Body of pancreas (tissue), 4 donors: ENCODE measurements at regions not wholly inside any gene's neighbourhood (a gene's known extent, or its start where the extent isn't known, plus 50 kb on each side); places are given as distances from the start of the nearest gene placed in this dataset.

Source experiments
- ATAC-seq: fragments of 150-250 bp; one replicate; pipeline ENCODE4 v1.9.1; 2016
- DNase-seq, 4 donors: peaks; one replicate each; pipeline ENCODE4 v3.0.0-alpha.2; 2019
- H3K27ac ChIP-seq, 4 donors: fragments of 200-600 bp; sonication (generic); 1 replicate in 3 of 4; 2 replicates in 1 of 4; pipeline versions ENCODE4 v1.5.1 to v1.6.1; 2016 to 2019; ENCODE audit warnings: mild to moderate bottlenecking in 1 of 4, mixed read lengths in 1 of 4, moderate library complexity in 1 of 4
- H3K27me3 ChIP-seq, 2 donors: fragments of 200-600 bp; sonication (generic); one replicate each; pipeline ENCODE4 v1.6.0; 2016; ENCODE audit warnings: mild to moderate bottlenecking in 1 of 2
- H3K36me3 ChIP-seq, 2 donors: fragments of 200-600 bp; sonication (generic); replicated peaks in 1 of 2; 2 replicates each; pipeline ENCODE4 v1.5.1; 2016; ENCODE audit warnings: low read depth in 2 of 2; ENCODE audit not compliant: insufficient read depth in 1 of 2
- H3K4me1 ChIP-seq: fragments of 200-600 bp; sonication (generic); one replicate; pipeline ENCODE4 v1.6.0; 2016
- H3K4me3 ChIP-seq, 2 donors: fragments of 200-600 bp; sonication (generic); 1 replicate in 1 of 2; 2 replicates in 1 of 2; pipeline ENCODE4 v1.5.1; 2016 to 2019
- H3K9me3 ChIP-seq, 3 donors: fragments of 200-600 bp; sonication (generic); 1 replicate in 2 of 3; 2 replicates in 1 of 3; pipeline ENCODE4 v1.5.1; 2016
- POLR2A ChIP-seq, 3 donors: fragments of 450-650 bp; IDR thresholded peaks; one replicate each; pipeline ENCODE4 v1.6.1; 2016; ENCODE audit warnings: antibody characterized with exemption in 3 of 3, mild to moderate bottlenecking in 2 of 3
- WGBS, 2 donors: methylation state at CpG; one replicate each; pipeline ENCODE4 v1.1.5; 2017; 5-methylcytosine and 5-hydroxymethylcytosine counted together
- intact Hi-C: fragments of 100-400 bp; cut with DNase I; formaldehyde crosslinking; loops from one replicate; pipeline ENCODE4 v1.15.1; 2023
- TF ChIP-seq, protein P1 (sequence below), 7 experiments: fragments of 450-650 bp in 4 of 7; fragments of 200-600 bp in 3 of 7; sonication (generic) in 3 of 7; IDR thresholded peaks; one replicate each; pipeline ENCODE4 v1.5.1; 2016 to 2019; ENCODE audit warnings: antibody characterized with exemption in 7 of 7

DNA sequence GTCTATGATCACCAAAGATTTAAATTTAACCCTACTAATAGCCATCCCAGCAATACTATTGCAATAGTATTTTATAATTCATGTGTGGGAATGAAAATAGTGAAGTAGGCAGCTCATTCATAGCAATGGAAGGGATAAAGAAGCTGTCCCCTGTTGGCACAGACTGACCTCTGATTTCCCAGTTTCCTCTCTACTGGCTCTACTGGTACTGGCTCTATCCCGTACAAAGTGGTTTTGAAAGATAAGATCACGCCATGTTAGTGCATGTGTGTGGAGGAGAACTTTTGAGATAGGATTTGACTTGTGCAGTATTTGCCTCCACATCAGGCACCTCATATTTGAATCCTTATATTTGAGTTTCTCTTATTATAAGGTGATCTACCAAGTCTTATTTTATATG, 227.3 kb upstream of the ADGRL2 start:
- WGBS, 2 donors, result 33 to 45% methylated on average over 2 of the region's 2 CpGs
- Histone ChIP-seq H3K4me3 (no peak overlapping the region), H3K36me3 (no peaks in the 10 kb centered on the region), H3K9me3 (no peaks in the 10 kb centered on the region), H3K27ac (no peak overlapping the region), H3K27me3 (no peaks in the 10 kb centered on the region), H3K4me1 (no peaks in the 10 kb centered on the region)
- ATAC-seq (no peak), DNase-seq (no peak)
- intact Hi-C loops, result no loop called here
- TF ChIP-seq POLR2A (IDR thresholded peaks at IDR 0.05), result no peak
- TF ChIP-seq, protein P1, sequence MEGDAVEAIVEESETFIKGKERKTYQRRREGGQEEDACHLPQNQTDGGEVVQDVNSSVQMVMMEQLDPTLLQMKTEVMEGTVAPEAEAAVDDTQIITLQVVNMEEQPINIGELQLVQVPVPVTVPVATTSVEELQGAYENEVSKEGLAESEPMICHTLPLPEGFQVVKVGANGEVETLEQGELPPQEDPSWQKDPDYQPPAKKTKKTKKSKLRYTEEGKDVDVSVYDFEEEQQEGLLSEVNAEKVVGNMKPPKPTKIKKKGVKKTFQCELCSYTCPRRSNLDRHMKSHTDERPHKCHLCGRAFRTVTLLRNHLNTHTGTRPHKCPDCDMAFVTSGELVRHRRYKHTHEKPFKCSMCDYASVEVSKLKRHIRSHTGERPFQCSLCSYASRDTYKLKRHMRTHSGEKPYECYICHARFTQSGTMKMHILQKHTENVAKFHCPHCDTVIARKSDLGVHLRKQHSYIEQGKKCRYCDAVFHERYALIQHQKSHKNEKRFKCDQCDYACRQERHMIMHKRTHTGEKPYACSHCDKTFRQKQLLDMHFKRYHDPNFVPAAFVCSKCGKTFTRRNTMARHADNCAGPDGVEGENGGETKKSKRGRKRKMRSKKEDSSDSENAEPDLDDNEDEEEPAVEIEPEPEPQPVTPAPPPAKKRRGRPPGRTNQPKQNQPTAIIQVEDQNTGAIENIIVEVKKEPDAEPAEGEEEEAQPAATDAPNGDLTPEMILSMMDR (IDR thresholded peaks at IDR 0.05), result no peak

DNA sequence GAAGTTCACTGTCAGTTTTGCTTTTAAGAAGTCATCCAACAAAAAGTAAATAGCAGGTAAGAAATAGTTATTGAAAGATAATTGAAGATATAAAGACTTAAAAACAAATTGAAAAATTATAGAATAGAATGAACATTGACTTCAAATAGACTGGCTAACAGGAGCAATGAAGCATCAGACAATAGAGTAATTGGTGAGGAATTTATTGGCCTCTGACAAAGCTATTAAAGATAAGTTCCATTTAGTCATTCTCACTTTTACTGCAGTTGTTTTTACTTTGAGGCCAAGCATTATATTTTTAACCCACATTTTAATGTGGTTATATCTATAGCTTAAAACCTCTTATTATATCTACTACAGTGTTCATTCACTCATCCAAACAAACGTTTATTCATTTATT, 228.8 kb upstream of the ADGRL2 start:
- WGBS, 2 donors, result 45 to 46% methylated on average over 1 of the region's 1 CpG
- no peaks in the 10 kb centered on the region for H3K27me3 ChIP-seq
- H3K27ac ChIP-seq, result no peak overlapping the region
- intact Hi-C loops, result no loop called here
- no peak for DNase-seq
- no peak for ATAC-seq
- H3K9me3 ChIP-seq, result no peaks in the 10 kb centered on the region
- no peaks in the 10 kb centered on the region for H3K4me1 ChIP-seq
- no peak for TF ChIP-seq POLR2A (IDR thresholded peaks at IDR 0.05)
- TF ChIP-seq, protein P1 (IDR thresholded peaks at IDR 0.05), result no peak
- H3K36me3 ChIP-seq, result no peaks in the 10 kb centered on the region
- H3K4me3 ChIP-seq, result no peak overlapping the region

DNA sequence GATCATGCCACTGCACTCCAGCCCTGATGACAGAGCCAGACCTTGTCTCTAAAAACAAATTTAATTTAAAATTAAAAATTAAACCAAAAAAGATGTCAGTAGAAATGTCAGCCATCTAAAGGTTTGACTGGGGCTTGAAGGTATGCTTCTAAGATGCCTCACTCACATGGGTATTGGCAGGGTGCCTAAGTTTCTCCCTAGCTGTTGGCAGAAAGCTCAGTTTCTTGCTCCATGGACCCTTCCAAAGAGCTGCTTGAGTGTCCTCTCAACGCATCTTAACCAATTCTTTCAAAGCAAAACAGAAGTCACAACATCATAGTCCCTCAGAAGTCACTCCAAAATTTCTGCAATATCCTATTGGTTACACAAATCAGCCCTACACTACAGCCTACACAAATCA, 231.0 kb upstream of the ADGRL2 start:
- no peak for ATAC-seq
- Histone ChIP-seq H3K36me3 (no peaks in the 10 kb centered on the region), H3K27me3 (no peaks in the 10 kb centered on the region), H3K27ac (no peak overlapping the region), H3K4me1 (no peaks in the 10 kb centered on the region), H3K9me3 (no peaks in the 10 kb centered on the region), H3K4me3 (no peak overlapping the region)
- 80 to 91% methylated on average over 1 of the region's 1 CpG for WGBS, 2 donors
- no peak for TF ChIP-seq POLR2A (IDR thresholded peaks at IDR 0.05)
- TF ChIP-seq, protein P1 (IDR thresholded peaks at IDR 0.05), result no peak
- DNase-seq, result no peak
- intact Hi-C loops, result no loop called here

DNA sequence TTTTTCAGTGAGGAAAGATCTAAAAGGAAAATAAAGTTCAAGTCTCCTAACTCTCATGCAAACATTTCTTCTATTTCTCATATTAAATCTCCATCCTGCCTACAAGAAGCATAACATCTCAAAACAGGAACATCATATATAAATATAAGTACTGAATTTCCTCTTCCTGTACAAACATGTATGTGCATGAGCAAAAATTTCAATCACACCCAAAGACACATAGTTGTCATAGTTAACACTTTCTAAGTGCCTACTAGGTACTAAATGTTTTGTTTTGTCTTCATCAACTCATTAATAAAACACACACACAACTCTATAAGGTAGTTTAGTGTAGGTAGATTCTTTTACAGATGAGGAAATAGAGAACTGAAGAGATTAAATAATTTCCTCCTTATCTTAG, 237.1 kb upstream of the ADGRL2 start:
- Histone ChIP-seq H3K36me3 (no peaks in the 10 kb centered on the region), H3K9me3 (no peaks in the 10 kb centered on the region), H3K27me3 (no peaks in the 10 kb centered on the region), H3K27ac (no peak overlapping the region), H3K4me1 (peaks cover 3% of the 10 kb centered on the region), H3K4me3 (no peak overlapping the region)
- no peak for DNase-seq
- TF ChIP-seq, protein P1 (IDR thresholded peaks at IDR 0.05), result no peak
- TF ChIP-seq POLR2A (IDR thresholded peaks at IDR 0.05), result no peak
- intact Hi-C loops, result no loop called here
- no peak for ATAC-seq

DNA sequence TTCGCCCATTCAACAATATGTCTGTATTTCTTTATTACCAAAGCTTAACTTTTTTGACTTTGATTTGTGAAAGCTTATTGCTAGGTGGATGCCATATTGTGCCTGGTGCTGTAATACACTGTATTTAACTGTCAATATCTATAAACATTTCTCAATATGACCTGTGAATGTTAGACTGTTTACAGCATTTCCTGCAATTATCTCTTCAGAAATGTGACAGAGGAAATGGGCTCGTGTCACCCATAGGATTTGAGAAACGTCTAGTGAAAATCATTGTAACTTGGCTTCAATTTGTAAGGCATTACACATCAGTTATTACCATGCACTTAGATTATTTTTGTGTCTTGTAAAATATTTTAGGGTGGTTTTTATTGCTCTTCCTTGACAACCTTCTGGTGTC, 237.8 kb upstream of the ADGRL2 start:
- TF ChIP-seq POLR2A (IDR thresholded peaks at IDR 0.05), result no peak
- TF ChIP-seq, protein P1 (IDR thresholded peaks at IDR 0.05), result no peak
- Histone ChIP-seq H3K9me3 (no peaks in the 10 kb centered on the region), H3K4me1 (peaks cover 6% of the 10 kb centered on the region), H3K27ac (no peak overlapping the region), H3K36me3 (no peaks in the 10 kb centered on the region), H3K27me3 (no peaks in the 10 kb centered on the region), H3K4me3 (no peak overlapping the region)
- intact Hi-C loops, result no loop called here
- DNase-seq (no peak), ATAC-seq (no peak)
- WGBS, 2 donors, result 78 to 79% methylated on average over 3 of the region's 3 CpGs
